ENCODE measurements at regions not wholly inside any gene's neighbourhood (a gene's known extent, or its start where the extent isn't known, plus 50 kb on each side); places are given as distances from the start of the nearest gene placed in this dataset.

DNA sequence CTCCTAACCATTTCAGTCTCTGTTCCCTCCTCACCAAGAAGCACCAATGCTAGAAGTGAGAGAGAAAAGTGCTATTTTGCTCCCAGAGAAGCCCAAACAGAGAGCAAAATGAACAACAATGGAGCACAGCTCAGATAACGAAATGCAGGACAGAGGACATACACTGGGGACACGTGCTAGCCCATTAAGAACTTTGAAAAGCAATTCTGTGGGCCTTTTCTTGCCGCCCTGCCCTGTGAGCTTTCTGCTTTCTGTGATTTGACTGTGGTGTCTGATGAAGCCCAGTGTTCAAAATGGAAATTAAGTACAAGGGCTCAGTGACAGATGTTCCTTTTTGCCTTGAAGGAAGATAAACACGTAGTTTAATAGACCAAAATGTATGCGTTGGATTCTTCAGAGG, 130.8 kb downstream of the S1PR1 start:
- no peak for TF ChIP-seq CREB1 (IDR thresholded peaks at IDR 0.05; ENCODE audit: low read depth)
- TF ChIP-seq EGR1 (IDR thresholded peaks at IDR 0.05): no peak
- no peak for TF ChIP-seq ZBTB7A (IDR thresholded peaks at IDR 0.05; ENCODE audit: low read depth)

DNA sequence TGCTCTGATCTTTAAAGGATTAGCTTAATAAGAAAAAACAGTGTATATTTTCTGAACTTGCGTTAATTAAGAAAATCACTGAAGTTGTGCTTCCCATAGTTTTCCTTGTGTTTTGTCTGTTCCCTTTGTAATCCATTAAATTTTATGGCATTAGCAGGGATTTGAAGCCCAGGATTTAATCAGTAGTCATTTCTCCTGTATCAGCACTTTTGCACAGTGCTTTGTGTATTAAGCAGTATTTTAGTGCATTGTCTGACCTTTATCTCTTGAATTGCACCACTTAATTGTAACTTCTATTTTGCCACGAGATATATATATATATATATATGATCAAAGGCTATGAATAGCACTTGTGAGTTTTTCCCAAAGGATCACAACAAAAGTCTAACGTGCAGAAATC, 133.7 kb downstream of the S1PR1 start:
- TF ChIP-seq, protein P1, sequence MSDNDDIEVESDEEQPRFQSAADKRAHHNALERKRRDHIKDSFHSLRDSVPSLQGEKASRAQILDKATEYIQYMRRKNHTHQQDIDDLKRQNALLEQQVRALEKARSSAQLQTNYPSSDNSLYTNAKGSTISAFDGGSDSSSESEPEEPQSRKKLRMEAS (IDR thresholded peaks at IDR 0.05): no peak
- TF ChIP-seq TEAD4 (IDR thresholded peaks at IDR 0.05) (no peak), TCF12 (IDR thresholded peaks at IDR 0.05; ENCODE audit: low read depth) (no peak), EP300 (IDR thresholded peaks at IDR 0.05; ENCODE audit: borderline replicate concordance) (no peak), RAD21 (IDR thresholded peaks at IDR 0.05; ENCODE audit: low read depth) (no peak), CREB1 (IDR thresholded peaks at IDR 0.05; ENCODE audit: low read depth) (no peak), YY1 (IDR thresholded peaks at IDR 0.05; ENCODE audit: low read depth) (no peak), FOXM1 (IDR thresholded peaks at IDR 0.05; ENCODE audit: borderline replicate concordance, low read depth) (no peak), TAF1 (IDR thresholded peaks at IDR 0.05; ENCODE audit: low read depth) (no peak), NFIC (IDR thresholded peaks at IDR 0.05) (no peak), EGR1 (IDR thresholded peaks at IDR 0.05) (no peak), ZBTB7A (IDR thresholded peaks at IDR 0.05; ENCODE audit: low read depth) (no peak), CEBPB (IDR thresholded peaks at IDR 0.05) (no peak)
- TF ChIP-seq, protein P2, sequence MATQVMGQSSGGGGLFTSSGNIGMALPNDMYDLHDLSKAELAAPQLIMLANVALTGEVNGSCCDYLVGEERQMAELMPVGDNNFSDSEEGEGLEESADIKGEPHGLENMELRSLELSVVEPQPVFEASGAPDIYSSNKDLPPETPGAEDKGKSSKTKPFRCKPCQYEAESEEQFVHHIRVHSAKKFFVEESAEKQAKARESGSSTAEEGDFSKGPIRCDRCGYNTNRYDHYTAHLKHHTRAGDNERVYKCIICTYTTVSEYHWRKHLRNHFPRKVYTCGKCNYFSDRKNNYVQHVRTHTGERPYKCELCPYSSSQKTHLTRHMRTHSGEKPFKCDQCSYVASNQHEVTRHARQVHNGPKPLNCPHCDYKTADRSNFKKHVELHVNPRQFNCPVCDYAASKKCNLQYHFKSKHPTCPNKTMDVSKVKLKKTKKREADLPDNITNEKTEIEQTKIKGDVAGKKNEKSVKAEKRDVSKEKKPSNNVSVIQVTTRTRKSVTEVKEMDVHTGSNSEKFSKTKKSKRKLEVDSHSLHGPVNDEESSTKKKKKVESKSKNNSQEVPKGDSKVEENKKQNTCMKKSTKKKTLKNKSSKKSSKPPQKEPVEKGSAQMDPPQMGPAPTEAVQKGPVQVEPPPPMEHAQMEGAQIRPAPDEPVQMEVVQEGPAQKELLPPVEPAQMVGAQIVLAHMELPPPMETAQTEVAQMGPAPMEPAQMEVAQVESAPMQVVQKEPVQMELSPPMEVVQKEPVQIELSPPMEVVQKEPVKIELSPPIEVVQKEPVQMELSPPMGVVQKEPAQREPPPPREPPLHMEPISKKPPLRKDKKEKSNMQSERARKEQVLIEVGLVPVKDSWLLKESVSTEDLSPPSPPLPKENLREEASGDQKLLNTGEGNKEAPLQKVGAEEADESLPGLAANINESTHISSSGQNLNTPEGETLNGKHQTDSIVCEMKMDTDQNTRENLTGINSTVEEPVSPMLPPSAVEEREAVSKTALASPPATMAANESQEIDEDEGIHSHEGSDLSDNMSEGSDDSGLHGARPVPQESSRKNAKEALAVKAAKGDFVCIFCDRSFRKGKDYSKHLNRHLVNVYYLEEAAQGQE (IDR thresholded peaks at IDR 0.05; ENCODE audit: low read depth): no peak
- TF ChIP-seq, protein P3, sequence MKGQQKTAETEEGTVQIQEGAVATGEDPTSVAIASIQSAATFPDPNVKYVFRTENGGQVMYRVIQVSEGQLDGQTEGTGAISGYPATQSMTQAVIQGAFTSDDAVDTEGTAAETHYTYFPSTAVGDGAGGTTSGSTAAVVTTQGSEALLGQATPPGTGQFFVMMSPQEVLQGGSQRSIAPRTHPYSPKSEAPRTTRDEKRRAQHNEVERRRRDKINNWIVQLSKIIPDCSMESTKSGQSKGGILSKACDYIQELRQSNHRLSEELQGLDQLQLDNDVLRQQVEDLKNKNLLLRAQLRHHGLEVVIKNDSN (IDR thresholded peaks at IDR 0.05): no peak

DNA sequence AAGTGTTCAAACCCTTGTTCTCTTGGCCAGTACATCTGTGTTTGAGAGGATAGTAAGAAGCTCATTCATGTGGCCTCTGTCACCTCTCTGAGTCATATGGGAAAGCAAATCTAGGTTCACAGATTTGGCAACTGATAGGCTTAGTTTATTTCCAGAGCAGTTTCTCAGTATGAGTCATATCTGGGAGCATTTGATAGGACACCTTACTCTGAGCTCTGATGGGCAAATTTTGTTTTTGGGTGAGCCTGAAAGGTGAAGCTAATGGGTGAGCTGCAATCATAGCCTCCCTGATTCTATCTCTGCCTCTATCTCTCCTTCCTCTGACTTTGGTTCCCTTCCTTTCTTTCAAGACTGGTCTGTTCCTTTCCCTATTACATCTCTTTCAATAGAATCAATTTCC, 134.4 kb downstream of the S1PR1 start:
- no peak for TF ChIP-seq FOXM1 (IDR thresholded peaks at IDR 0.05; ENCODE audit: borderline replicate concordance, low read depth)
- TF ChIP-seq, protein P1 (IDR thresholded peaks at IDR 0.05): no peak
- no peak for TF ChIP-seq NFIC (IDR thresholded peaks at IDR 0.05)
- TF ChIP-seq CEBPB (IDR thresholded peaks at IDR 0.05): no peak

DNA sequence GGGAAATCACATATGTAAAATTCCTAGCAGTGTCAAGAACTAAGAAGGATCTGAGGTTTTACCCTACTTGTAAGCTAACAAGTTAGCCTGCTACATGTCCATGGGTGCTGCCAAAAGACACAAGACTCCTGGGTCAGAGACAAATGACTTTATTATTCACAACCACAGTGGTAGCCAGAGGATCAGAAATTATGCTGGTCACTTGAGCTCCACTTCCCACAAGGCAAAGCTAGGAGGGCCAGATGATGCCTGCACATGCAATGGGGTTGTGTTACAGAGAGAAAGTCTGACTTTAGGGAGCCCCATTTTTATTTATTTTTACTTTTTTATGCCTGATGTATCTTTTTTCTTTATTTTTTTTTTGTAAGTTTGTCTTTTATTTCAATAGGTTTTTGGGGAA, 136.8 kb downstream of the S1PR1 start:
- no peak for TF ChIP-seq NFIC (IDR thresholded peaks at IDR 0.05)
- TF ChIP-seq, protein P2 (IDR thresholded peaks at IDR 0.05; ENCODE audit: low read depth): no peak
- no peak for TF ChIP-seq TEAD4 (IDR thresholded peaks at IDR 0.05)
- TF ChIP-seq CEBPB (IDR thresholded peaks at IDR 0.05): no peak
- TF ChIP-seq ZBTB7A (IDR thresholded peaks at IDR 0.05; ENCODE audit: low read depth): no peak
- no peak for TF ChIP-seq FOXM1 (IDR thresholded peaks at IDR 0.05; ENCODE audit: borderline replicate concordance, low read depth)
- TF ChIP-seq EP300 (IDR thresholded peaks at IDR 0.05; ENCODE audit: borderline replicate concordance): no peak
- TF ChIP-seq CREB1 (IDR thresholded peaks at IDR 0.05; ENCODE audit: low read depth): no peak
- TF ChIP-seq YY1 (IDR thresholded peaks at IDR 0.05; ENCODE audit: low read depth): no peak
- TF ChIP-seq, protein P1 (IDR thresholded peaks at IDR 0.05): no peak
- no peak for TF ChIP-seq TAF1 (IDR thresholded peaks at IDR 0.05; ENCODE audit: low read depth)
- TF ChIP-seq EGR1 (IDR thresholded peaks at IDR 0.05): no peak
- TF ChIP-seq, protein P3 (IDR thresholded peaks at IDR 0.05): no peak
- TF ChIP-seq TCF12 (IDR thresholded peaks at IDR 0.05; ENCODE audit: low read depth): no peak
- TF ChIP-seq RAD21 (IDR thresholded peaks at IDR 0.05; ENCODE audit: low read depth): no peak

DNA sequence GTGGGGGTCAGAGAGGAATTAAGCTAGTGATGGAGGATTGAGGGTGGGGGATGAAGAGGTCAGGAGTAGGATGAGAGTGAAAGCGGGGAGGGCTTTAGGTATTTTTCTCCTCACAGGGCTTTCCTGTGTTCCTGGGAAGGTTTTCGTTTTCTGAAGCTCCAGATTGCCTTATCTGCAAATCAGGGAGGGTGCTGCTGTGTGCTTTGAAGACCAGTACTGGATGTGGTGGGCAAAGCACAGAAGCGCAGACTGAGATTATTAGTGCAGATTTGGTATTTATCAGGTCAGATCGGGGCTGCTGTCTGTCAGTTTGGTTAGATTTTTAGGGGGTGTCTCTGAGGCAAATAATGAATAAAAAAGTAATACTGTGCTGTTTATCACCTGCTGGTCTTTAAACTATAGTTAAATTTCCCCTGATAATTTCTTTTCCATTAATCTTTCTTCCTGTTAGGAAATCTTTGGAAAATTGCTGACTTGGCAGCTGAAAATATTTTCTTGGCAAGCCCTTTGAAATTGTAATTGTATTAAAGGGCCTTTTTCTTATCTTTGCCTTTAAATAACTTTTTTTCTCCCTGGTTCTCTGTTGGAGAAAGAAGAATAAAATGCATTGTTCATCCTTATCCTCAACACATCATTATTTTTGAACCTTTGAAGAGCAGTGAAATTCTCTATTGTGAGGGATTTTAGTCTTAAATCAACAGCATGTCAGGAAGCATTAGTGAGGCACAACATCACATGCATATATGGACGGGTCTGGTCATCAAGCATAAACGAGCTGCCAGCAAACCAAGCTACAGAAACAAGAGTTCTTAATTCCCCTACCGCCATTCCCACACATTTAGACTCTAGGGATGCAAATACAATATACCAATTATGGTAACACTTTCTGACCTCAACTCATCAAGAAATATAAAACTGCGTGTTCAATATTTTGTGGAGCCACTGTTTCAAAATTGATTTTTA, 139.6 kb downstream of the S1PR1 start:
- TF ChIP-seq, protein P1 (IDR thresholded peaks at IDR 0.05): no peak
- TF ChIP-seq, protein P3 (IDR thresholded peaks at IDR 0.05): no peak

Measured in Ishikawa (cell line).